MV-4-11 (cell line): ENCODE measurements at regions not wholly inside any gene's neighbourhood (a gene's known extent, or its start where the extent isn't known, plus 50 kb on each side); places are given as distances from the start of the nearest gene placed in this dataset.

Source experiments
- DNase-seq: peaks from one replicate; lab custom pipeline; 2025; lab: John Stamatoyannopoulos, UW

- peak; percentile 91 for DNase-seq
These were observed 50.2 kb upstream of the DAB2IP start for GRCh38 chr9:121601194-121601593.
